ENCODE measurements at regions not wholly inside any gene's neighbourhood (a gene's known extent, or its start where the extent isn't known, plus 50 kb on each side); places are given as distances from the start of the nearest gene placed in this dataset.

DNA sequence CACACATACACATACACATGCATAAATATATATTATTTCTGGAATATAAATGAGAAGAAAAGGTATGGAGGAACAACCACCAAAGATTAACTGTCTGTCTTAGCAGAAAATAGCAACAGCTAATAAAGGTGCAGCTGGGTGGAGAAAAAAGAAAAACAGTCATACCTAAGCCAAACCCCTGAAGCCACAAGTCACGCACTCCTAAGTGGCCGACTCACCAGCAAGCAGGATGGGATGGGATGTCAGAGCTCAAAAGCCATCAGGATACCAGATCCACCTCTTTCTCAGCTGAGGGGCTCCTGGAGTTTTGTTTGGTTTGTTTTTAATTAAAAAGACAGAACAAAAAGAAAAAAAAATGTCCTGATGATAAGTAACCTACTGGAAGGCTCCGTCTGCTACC is 64.7 kb upstream of the HIVEP3 start:
- no peaks in the 10 kb centered on the region for H3K36me3 ChIP-seq (ENCODE audit: insufficient read depth)
- no peak overlapping the region for H3K4me3 ChIP-seq (IDR thresholded peaks at IDR 0.05; ENCODE audit: insufficient read depth, low read depth, low read length)
- H3K9ac ChIP-seq = no peak overlapping the region
- no peak overlapping the region for H3K27ac ChIP-seq
- H3K27me3 ChIP-seq (ENCODE audit: insufficient read depth, low read depth) = no peaks in the 10 kb centered on the region
- no peaks in the 10 kb centered on the region for H4K20me1 ChIP-seq (ENCODE audit: insufficient read depth)
- no peaks in the 10 kb centered on the region for H3K79me2 ChIP-seq (ENCODE audit: insufficient read depth, low read depth)
- H2AFZ ChIP-seq (ENCODE audit: low read depth) = no peak overlapping the region
- TF ChIP-seq CTCF (conservative IDR thresholded peaks at IDR 0.05; ENCODE audit: low read depth, low read length) = no peak
- H3K4me2 ChIP-seq = no peak overlapping the region
- H3K4me1 ChIP-seq (ENCODE audit: low read depth, poor library complexity, severe bottlenecking) = no peaks in the 10 kb centered on the region

GRCh38 chr1:41981796-41982195 is 63.1 kb upstream of the HIVEP3 start:
- no peak overlapping the region for H3K27ac ChIP-seq
- no peak for TF ChIP-seq CTCF (conservative IDR thresholded peaks at IDR 0.05; ENCODE audit: low read depth, low read length)
- H4K20me1 ChIP-seq (ENCODE audit: insufficient read depth) = no peaks in the 10 kb centered on the region
- H3K4me3 ChIP-seq (IDR thresholded peaks at IDR 0.05; ENCODE audit: insufficient read depth, low read depth, low read length) = no peak overlapping the region
- no peaks in the 10 kb centered on the region for H3K79me2 ChIP-seq (ENCODE audit: insufficient read depth, low read depth)
- no peak overlapping the region for H3K9ac ChIP-seq
- no peaks in the 10 kb centered on the region for H3K4me1 ChIP-seq (ENCODE audit: low read depth, poor library complexity, severe bottlenecking)
- no peaks in the 10 kb centered on the region for H3K36me3 ChIP-seq (ENCODE audit: insufficient read depth)
- no peak overlapping the region for H2AFZ ChIP-seq (ENCODE audit: low read depth)
- no peaks in the 10 kb centered on the region for H3K27me3 ChIP-seq (ENCODE audit: insufficient read depth, low read depth)
- no peak overlapping the region for H3K4me2 ChIP-seq

DNA sequence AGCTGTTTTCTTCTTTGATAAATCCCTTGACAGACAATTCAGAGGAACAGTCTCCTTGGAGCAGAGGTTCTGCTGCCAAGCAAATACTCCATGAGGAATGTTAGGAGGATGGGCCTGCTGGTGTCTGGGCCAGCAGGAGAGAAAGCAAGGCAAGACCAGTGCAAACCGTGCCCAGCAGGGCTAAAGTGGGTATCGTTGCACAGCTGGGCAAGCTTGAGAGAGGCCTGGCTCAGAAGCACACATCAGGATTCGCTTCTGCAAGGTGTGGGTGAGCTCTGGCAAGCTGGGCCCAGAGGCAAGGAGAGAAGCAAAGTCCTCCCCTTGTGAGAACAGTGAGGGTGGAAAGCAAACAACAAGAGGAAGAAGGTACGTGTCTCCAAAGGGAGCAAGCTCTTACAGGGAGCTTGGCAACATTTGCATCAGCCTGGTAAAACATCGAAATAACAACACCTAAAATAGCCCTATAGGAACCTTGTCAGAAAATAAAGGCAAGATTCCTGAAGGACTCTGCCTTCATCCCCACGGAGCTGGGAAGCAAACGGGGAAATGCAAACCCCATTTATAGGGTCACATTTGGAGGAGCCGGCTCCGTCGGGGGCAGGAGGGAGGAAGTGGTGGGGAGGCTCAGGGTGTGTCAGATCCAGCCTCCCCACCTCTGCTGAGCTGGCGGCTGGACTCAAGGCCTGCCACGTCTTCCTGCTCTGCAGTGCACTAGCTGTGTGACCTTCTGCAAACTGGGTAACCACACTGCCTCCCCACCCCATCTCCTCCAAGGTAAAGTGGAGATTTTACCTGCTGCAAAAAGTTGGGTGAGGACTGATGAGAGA is 62.3 kb upstream of the HIVEP3 start:
- H3K4me1 ChIP-seq (ENCODE audit: low read depth, poor library complexity, severe bottlenecking) = no peaks in the 10 kb centered on the region
- H3K4me3 ChIP-seq (IDR thresholded peaks at IDR 0.05; ENCODE audit: insufficient read depth, low read depth, low read length) = no peak overlapping the region
- no peaks in the 10 kb centered on the region for H4K20me1 ChIP-seq (ENCODE audit: insufficient read depth)
- no peak for TF ChIP-seq CTCF (conservative IDR thresholded peaks at IDR 0.05; ENCODE audit: low read depth, low read length)
- no peaks in the 10 kb centered on the region for H3K36me3 ChIP-seq (ENCODE audit: insufficient read depth)
- no peak overlapping the region for H3K4me2 ChIP-seq
- H3K27me3 ChIP-seq (ENCODE audit: insufficient read depth, low read depth) = no peaks in the 10 kb centered on the region
- no peaks in the 10 kb centered on the region for H3K79me2 ChIP-seq (ENCODE audit: insufficient read depth, low read depth)
- H2AFZ ChIP-seq (ENCODE audit: low read depth) = no peak overlapping the region
- no peak overlapping the region for H3K9ac ChIP-seq
- H3K27ac ChIP-seq = no peak overlapping the region

DNA sequence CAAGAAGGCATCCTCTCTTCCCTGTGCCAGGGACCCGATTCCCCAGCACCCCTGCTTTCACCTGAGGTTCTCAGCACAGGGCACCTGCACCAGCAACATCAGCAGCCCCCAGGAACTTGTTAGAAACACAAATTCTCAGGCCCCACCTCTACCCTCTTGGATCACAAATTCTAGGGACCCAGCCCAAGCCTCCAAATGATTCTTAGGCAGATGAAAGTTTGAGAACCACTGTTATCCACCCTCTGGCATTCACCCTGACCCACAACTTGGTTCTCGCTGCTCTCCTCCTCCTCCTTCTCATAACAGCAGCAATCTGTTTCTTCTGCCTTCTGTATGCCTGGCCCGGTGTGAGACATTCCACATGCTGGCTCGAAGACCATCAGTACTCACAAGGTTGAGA is 60.3 kb upstream of the HIVEP3 start:
- H3K4me1 ChIP-seq (ENCODE audit: low read depth, poor library complexity, severe bottlenecking) = no peaks in the 10 kb centered on the region
- H3K27ac ChIP-seq = no peak overlapping the region
- no peak overlapping the region for H3K9ac ChIP-seq
- TF ChIP-seq CTCF (conservative IDR thresholded peaks at IDR 0.05; ENCODE audit: low read depth, low read length) = no peak
- no peaks in the 10 kb centered on the region for H4K20me1 ChIP-seq (ENCODE audit: insufficient read depth)
- H3K27me3 ChIP-seq (ENCODE audit: insufficient read depth, low read depth) = no peaks in the 10 kb centered on the region
- no peak overlapping the region for H3K4me3 ChIP-seq (IDR thresholded peaks at IDR 0.05; ENCODE audit: insufficient read depth, low read depth, low read length)
- H2AFZ ChIP-seq (ENCODE audit: low read depth) = no peak overlapping the region
- no peaks in the 10 kb centered on the region for H3K79me2 ChIP-seq (ENCODE audit: insufficient read depth, low read depth)
- H3K36me3 ChIP-seq (ENCODE audit: insufficient read depth) = no peaks in the 10 kb centered on the region
- no peak overlapping the region for H3K4me2 ChIP-seq

Data from KMS-11 (cell line).